HepG2 (cell line): ENCODE measurements at regions not wholly inside any gene's neighbourhood (a gene's known extent, or its start where the extent isn't known, plus 50 kb on each side); places are given as distances from the start of the nearest gene placed in this dataset.

ENCODE experiments used
- ATAC-seq: fragments of 200-7000 bp; cut with Tn5 transposase; 3 replicates; pipeline ENCODE4 v1.9.1; 2020; ENCODE audit warnings: mild to moderate bottlenecking, moderate library complexity
- BruUV-seq: library from RNA; stranded (reverse); fragments of 400-500 nt; replicated peaks from 2 replicates; lab custom pipeline; 2021; lab: Mats Ljungman, UMichigan
- CTCF ChIA-PET: fragments of 300-600 bp; formaldehyde crosslinking; extraction: SDS; loops from one replicate; lab custom pipeline; 2021; ENCODE audit warnings: low total read pairs, inconsistent platforms, low intra/inter-chr PET ratio; lab: Yijun Ruan, JAX
- POLR2A ChIA-PET: fragments of 350-600 bp; sonication (Branson Sonifier 250); formaldehyde crosslinking; loops from one replicate; lab custom pipeline; 2020; ENCODE audit warnings: antibody characterized with exemption, inconsistent platforms; lab: Yijun Ruan, JAX
- DNase-seq: peaks from one replicate; pipeline ENCODE4 v3.0.0-alpha.2; 2015; ENCODE audit warnings: low spot score
- FAIRE-seq: peaks from 3 replicates; lab custom pipeline; 2011; peaks lifted over from hg19 to GRCh38; lab: Jason Lieb, UNC
- H2AFZ ChIP-seq: one replicate; pipeline ENCODE4 v1.6.1; 2011; ENCODE audit warnings: low read length, inconsistent platforms
- H3K27ac ChIP-seq: fragments of 300-600 bp; 3 replicates; pipeline ENCODE4 v1.8.0; 2011; ENCODE audit warnings: mixed run types, mild to moderate bottlenecking, mixed read lengths, low read length, inconsistent platforms; ENCODE audit not compliant: insufficient read depth; ENCODE audit errors: extremely low read length
- H3K27me3 ChIP-seq, 2 experiments: fragments of 200-600 bp in 1 of 2; 2 replicates in 1 of 2; 3 replicates in 1 of 2; pipeline versions ENCODE4 v1.6.0 to v1.8.0; 2011; ENCODE audit warnings: low read length in 2 of 2, mild to moderate bottlenecking in 2 of 2, moderate library complexity in 2 of 2, inconsistent platforms in 1 of 2; ENCODE audit not compliant: insufficient read depth in 2 of 2, control insufficient read depth in 1 of 2
- H3K36me3 ChIP-seq, 2 experiments: fragments of 200-600 bp in 1 of 2; replicated peaks in 1 of 2; 2 replicates in 1 of 2; 3 replicates in 1 of 2; pipeline versions ENCODE4 v1.5.1 to v1.8.0; 2011; ENCODE audit warnings: low read length in 2 of 2, inconsistent platforms in 1 of 2; ENCODE audit not compliant: insufficient read depth in 2 of 2, control insufficient read depth in 1 of 2
- H3K4me1 ChIP-seq: 2 replicates; pipeline ENCODE4 v1.5.1; 2012; ENCODE audit warnings: low read length, inconsistent platforms; ENCODE audit not compliant: insufficient read depth
- H3K4me2 ChIP-seq: 2 replicates; pipeline ENCODE4 v1.6.0; 2011; ENCODE audit warnings: low read depth, low read length, inconsistent platforms
- H3K4me3 ChIP-seq, 3 experiments: fragments of 200-600 bp in 1 of 3; sonication (generic), shearing (Covaris generic) in 1 of 3; replicated peaks in 1 of 3; 2 replicates each; pipeline ENCODE4 v1.5.1; 2011 to 2016; ENCODE audit warnings: low read length in 3 of 3, inconsistent platforms in 2 of 3, low read depth in 2 of 3, mild to moderate bottlenecking in 2 of 3, control low read depth in 1 of 3, mixed read lengths in 1 of 3; ENCODE audit not compliant: insufficient read depth in 1 of 3
- H3K79me2 ChIP-seq: one replicate; pipeline ENCODE4 v1.6.1; 2011; ENCODE audit warnings: low read length, inconsistent platforms; ENCODE audit not compliant: insufficient read depth
- H3K9ac ChIP-seq: 2 replicates; pipeline ENCODE4 v1.6.0; 2011; ENCODE audit warnings: mild to moderate bottlenecking, low read depth, low read length, inconsistent platforms; ENCODE audit not compliant: insufficient read depth
- H3K9me3 ChIP-seq: 2 replicates; pipeline ENCODE4 v1.5.1; 2012; ENCODE audit warnings: mild to moderate bottlenecking, low read length
- H4K20me1 ChIP-seq: 2 replicates; pipeline ENCODE4 v1.6.0; 2011; ENCODE audit warnings: inconsistent platforms, mild to moderate bottlenecking, low read length, moderate library complexity; ENCODE audit not compliant: insufficient read depth
- MTA1 ChIP-seq: sonication (generic); formaldehyde crosslinking; IDR thresholded peaks from 2 replicates; pipeline ENCODE4 v1.4.0; 2020; ENCODE audit warnings: missing genetic modification reagents, mild to moderate bottlenecking, borderline replicate concordance
- NONO ChIP-seq, 2 experiments: fragments of 450-650 bp in 1 of 2; sonication (generic) in 1 of 2; formaldehyde crosslinking in 1 of 2; IDR thresholded peaks in 1 of 2; conservative IDR thresholded peaks in 1 of 2; 2 replicates each; pipeline versions ENCODE4 v1.6.1 to v1.8.0; 2017 to 2022; ENCODE audit warnings: mild to moderate bottlenecking in 1 of 2, missing genetic modification reagents in 1 of 2, moderate library complexity in 1 of 2
- TEF ChIP-seq: sonication (generic); formaldehyde crosslinking; IDR thresholded peaks from 2 replicates; pipeline ENCODE4 v1.5.0; 2020; ENCODE audit warnings: missing genetic modification reagents
- ZBTB33 ChIP-seq: sonication (generic); formaldehyde crosslinking; IDR thresholded peaks from 2 replicates; pipeline ENCODE4 v1.4.0; 2020; ENCODE audit warnings: missing genetic modification reagents
- ZNF569 ChIP-seq: sonication (generic); formaldehyde crosslinking; IDR thresholded peaks from 2 replicates; pipeline ENCODE4 v1.5.0; 2020; ENCODE audit warnings: mild to moderate bottlenecking, missing genetic modification reagents, moderate library complexity, borderline replicate concordance
- WGBS: methylation state at CpG from one replicate; pipeline ENCODE4 v1.1.6; 2017; ENCODE audit warnings: low lambda C conversion rate; 5-methylcytosine and 5-hydroxymethylcytosine counted together
- in situ Hi-C: cut with HindIII; loops from 2 replicates; pipeline ENCODE4 v1.10.0; 2017; ENCODE audit warnings: low pct_unique_long_range_greater_than_20kb; ENCODE audit not compliant: extremely low pct_ligation_motif_present
- intact Hi-C: fragments of 100-400 bp; cut with micrococcal nuclease; formaldehyde crosslinking; loops from one replicate; pipeline ENCODE4 v1.10.0; 2022; ENCODE audit not compliant: unreplicated experiment

GRCh38 chr11:69415411-69416142, 65.9 kb upstream of the LINC01488 start:
- BruUV-seq = no TSS peak
- intact Hi-C loops = no loop called here
- POLR2A ChIA-PET = no interaction called here

GRCh38 chr11:69416143-69416515, 65.3 kb upstream of the LINC01488 start:
- Histone ChIP-seq H3K9me3 (no peaks in the 10 kb centered on the region), H3K79me2 (no peaks in the 10 kb centered on the region), H3K36me3 (no peaks in the 10 kb centered on the region), H3K27ac (no peak overlapping the region), H3K27me3 (0 out of 5 replicates have a peak, but pooled peaks cover 0 to 3% of the 10 kb centered on the region in 2 experiments), H4K20me1 (no peaks in the 10 kb centered on the region), H3K4me2 (no peak overlapping the region), H3K4me3 (no peak overlapping the region), H2AFZ (no peak overlapping the region), H3K4me1 (peaks cover 15% of the 10 kb centered on the region), H3K9ac (no peak overlapping the region)
- no peak for TF ChIP-seq ZNF569
- TF ChIP-seq TEF (CRISPR knock-in tag) = no peak
- TF ChIP-seq ZBTB33 = peak; percentile 18; the same call in 1 of the 2 replicates
- intact Hi-C loops (no loop called here), in situ Hi-C loops (no loop called here)
- POLR2A ChIA-PET = no interaction called here
- FAIRE-seq = no peak
- no TSS peak for BruUV-seq
- DNase-seq = no peak
- ATAC-seq = no peak
- CTCF ChIA-PET = no interaction called here
- WGBS = 51% methylated on average over 3 of the region's 14 CpGs

More at GRCh38 chr11:69415411-69416142, 65.9 kb upstream of the LINC01488 start:
- in situ Hi-C loops = no loop called here
- DNase-seq = no peak
- TF ChIP-seq NONO (IDR thresholded peaks at IDR 0.05) (no peak), NONO (CRISPR knock-in tag; conservative IDR thresholded peaks at IDR 0.05) (no peak), MTA1 (0 out of 2 replicates have a peak, but pooled peaks have one; percentile 21)
- no peaks in the 10 kb centered on the region for H3K36me3 ChIP-seq
- H2AFZ ChIP-seq = no peak overlapping the region
- no peak for FAIRE-seq
- 0 out of 5 replicates have a peak, but pooled peaks cover 0 to 3% of the 10 kb centered on the region in 2 experiments for H3K27me3 ChIP-seq
- CTCF ChIA-PET = no interaction called here
- no peaks in the 10 kb centered on the region for H3K9me3 ChIP-seq
- no peaks in the 10 kb centered on the region for H3K79me2 ChIP-seq
- peaks cover 9% of the 10 kb centered on the region for H3K4me1 ChIP-seq
- H3K4me2 ChIP-seq = no peak overlapping the region
- no peaks in the 10 kb centered on the region for H4K20me1 ChIP-seq
- WGBS = 58% methylated on average over 4 of the region's 12 CpGs
- H3K4me3 ChIP-seq = no peak overlapping the region
- no peak overlapping the region for H3K9ac ChIP-seq
- no peak overlapping the region for H3K27ac ChIP-seq
- no peak; the same call in 2 of the 3 replicates for ATAC-seq
